ENCODE measurements at regions not wholly inside any gene's neighbourhood (a gene's known extent, or its start where the extent isn't known, plus 50 kb on each side); places are given as distances from the start of the nearest gene placed in this dataset.

DNA sequence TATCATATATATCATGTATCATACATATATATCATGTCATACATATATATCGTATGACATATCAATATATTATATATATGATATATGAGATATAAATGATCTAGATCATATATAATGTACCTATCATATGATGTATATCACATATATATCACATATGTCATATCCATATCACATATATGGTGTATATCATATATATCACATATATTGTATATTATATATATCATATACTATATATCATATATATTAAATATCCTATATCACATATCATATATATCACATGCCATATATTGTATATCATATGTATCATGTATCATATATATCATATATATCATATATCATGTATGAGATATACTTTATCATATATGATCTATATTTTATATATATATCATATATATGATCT, 355.9 kb upstream of the RBFOX1 start:
- TF ChIP-seq SMC3 (IDR thresholded peaks at IDR 0.05; ENCODE audit: low read depth, low read length) (no peak), RFX5 (IDR thresholded peaks at IDR 0.05; ENCODE audit: low read depth, low read length) (no peak), MAFK (IDR thresholded peaks at IDR 0.05; ENCODE audit: low read depth, low read length) (no peak), POLR2A (IDR thresholded peaks at IDR 0.05; ENCODE audit: low read depth, low read length) (no peak), RAD21 (IDR thresholded peaks at IDR 0.05; ENCODE audit: low read length) (no peak)
- TF ChIP-seq, protein P1, sequence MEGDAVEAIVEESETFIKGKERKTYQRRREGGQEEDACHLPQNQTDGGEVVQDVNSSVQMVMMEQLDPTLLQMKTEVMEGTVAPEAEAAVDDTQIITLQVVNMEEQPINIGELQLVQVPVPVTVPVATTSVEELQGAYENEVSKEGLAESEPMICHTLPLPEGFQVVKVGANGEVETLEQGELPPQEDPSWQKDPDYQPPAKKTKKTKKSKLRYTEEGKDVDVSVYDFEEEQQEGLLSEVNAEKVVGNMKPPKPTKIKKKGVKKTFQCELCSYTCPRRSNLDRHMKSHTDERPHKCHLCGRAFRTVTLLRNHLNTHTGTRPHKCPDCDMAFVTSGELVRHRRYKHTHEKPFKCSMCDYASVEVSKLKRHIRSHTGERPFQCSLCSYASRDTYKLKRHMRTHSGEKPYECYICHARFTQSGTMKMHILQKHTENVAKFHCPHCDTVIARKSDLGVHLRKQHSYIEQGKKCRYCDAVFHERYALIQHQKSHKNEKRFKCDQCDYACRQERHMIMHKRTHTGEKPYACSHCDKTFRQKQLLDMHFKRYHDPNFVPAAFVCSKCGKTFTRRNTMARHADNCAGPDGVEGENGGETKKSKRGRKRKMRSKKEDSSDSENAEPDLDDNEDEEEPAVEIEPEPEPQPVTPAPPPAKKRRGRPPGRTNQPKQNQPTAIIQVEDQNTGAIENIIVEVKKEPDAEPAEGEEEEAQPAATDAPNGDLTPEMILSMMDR (conservative IDR thresholded peaks at IDR 0.05; ENCODE audit: low read depth, low read length) = no peak
